ENCODE measurements at regions not wholly inside any gene's neighbourhood (a gene's known extent, or its start where the extent isn't known, plus 50 kb on each side); places are given as distances from the start of the nearest gene placed in this dataset.

DNA sequence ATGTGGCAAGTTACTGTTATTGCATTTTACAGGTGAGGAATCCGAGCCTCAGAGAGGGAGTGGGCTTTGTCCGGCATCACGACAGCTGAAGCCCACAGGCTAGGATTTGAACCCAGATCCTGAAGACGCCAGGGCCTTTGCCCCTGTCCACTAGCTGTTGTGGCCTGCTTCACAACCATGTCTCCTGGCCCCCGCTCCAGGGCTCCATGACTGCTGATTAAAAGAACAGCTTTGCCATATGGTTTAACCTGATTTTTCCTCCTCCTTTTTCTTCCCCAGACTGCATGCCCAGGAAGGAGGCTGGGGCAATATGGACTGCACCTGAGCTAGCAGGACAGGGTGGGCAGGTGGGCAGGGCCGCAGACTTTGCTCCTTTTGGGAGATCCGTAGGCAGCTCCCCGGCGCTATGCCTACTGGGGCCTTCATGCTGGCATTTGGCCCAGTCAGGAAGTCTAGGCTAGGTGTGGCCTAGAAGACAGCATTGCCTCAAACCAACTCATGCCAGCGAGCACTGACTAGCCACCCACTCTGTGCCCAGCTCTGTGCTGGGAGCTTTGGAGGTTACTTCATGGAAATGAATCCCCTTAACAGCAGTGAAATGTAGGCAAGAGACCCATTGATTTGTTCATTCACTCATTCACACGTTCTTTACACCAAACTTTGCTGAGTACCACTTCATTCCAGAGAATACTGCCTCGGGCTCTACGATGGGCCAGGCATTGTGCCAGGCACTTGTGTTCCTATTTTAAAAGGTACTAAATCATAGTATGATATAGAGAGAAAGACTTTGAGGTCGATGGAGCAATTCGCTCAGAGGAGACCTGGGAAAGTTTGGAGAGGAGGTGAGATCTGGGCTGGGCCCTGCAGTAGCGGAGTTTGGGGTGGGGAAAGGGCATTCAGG is 94.3 kb upstream of the CPEB4 start:
- no peaks in the 10 kb centered on the region; a peak in 2 of 8 replicates for H3K36me3 ChIP-seq (ENCODE audit: control insufficient read depth in 2 of 4, insufficient read depth in 4 of 4, low read length in 3 of 4)
- H2BK15ac ChIP-seq (ENCODE audit: low read length) = no peak overlapping the region
- no peak overlapping the region for H3K4ac ChIP-seq (replicated peaks; ENCODE audit: insufficient read length, low read depth, low read length)
- no peak overlapping the region for H3K18ac ChIP-seq (ENCODE audit: extremely low read depth, low read length)
- H3K27me3 ChIP-seq (replicated peaks in 1 of 4; ENCODE audit: control insufficient read depth in 3 of 4, extremely low read depth in 1 of 4, insufficient read depth in 3 of 4, low read length in 3 of 4) = no peaks in the 10 kb centered on the region
- H3K79me1 ChIP-seq (ENCODE audit: low read depth, low read length) = no peaks in the 10 kb centered on the region
- no peaks in the 10 kb centered on the region for H3K9me3 ChIP-seq (ENCODE audit: insufficient read depth in 2 of 2, low read depth in 1 of 2, low read length in 1 of 2)
- 86% methylated on average over 15 of the region's 16 CpGs; no CpG with 5 or more reads in 1 of the 2 experiments for WGBS, 2 experiments (ENCODE audit: extremely low coverage in 1 of 2, insufficient coverage in 1 of 2, insufficient read length in 1 of 2, insufficient replicate concordance in 2 of 2, low coverage in 1 of 2, low lambda C conversion rate in 2 of 2, missing lambda C conversion rate in 1 of 2)
- no peak overlapping the region for H3K4me2 ChIP-seq (ENCODE audit: insufficient read depth in 1 of 2, low read depth in 2 of 2, low read length in 2 of 2)
- no peak overlapping the region for H4K5ac ChIP-seq (ENCODE audit: insufficient read length, low read depth, low read length)
- no peak overlapping the region for H3K14ac ChIP-seq (ENCODE audit: insufficient read length)
- H3K23ac ChIP-seq (ENCODE audit: insufficient read length) = no peak overlapping the region
- no peak overlapping the region for H3K56ac ChIP-seq (replicated peaks; ENCODE audit: insufficient read length, low read depth, low read length)
- 0 out of 2 replicates have a peak, but pooled peaks cover 2% of the 10 kb centered on the region for H3K23me2 ChIP-seq (ENCODE audit: low read depth, low read length)
- no peak overlapping the region for H4K91ac ChIP-seq (replicated peaks; ENCODE audit: insufficient read length, low read length)
- H3K27ac ChIP-seq (ENCODE audit: low read depth, low read length) = no peak overlapping the region
- no peak for FAIRE-seq
- no peak overlapping the region for H3K9ac ChIP-seq (replicated peaks in 1 of 4; ENCODE audit: extremely low read depth in 1 of 4, low read depth in 3 of 4, low read length in 3 of 4)
- peak overlapping the region; percentile 49 for H2BK120ac ChIP-seq (replicated peaks; ENCODE audit: low read depth, low read length)
- ChIA-PET CTCF (ENCODE audit: partially characterized antibody) (interaction anchor here (1.2 kb wide), 1 partner anchor 153 kb away, joined by 4 read pairs; no protein-coding TSS in a partner anchor), POLR2A (ENCODE audit: partially characterized antibody) (interaction anchor here (0.8 kb wide), 1 partner anchor 179 kb away, joined by 3 read pairs; no protein-coding TSS in a partner anchor)
- H2AFZ ChIP-seq (ENCODE audit: low read length) = no peak overlapping the region
- H4K20me1 ChIP-seq (replicated peaks in 1 of 2; ENCODE audit: control insufficient read depth in 1 of 2, insufficient read depth in 2 of 2, low read length in 2 of 2) = no peaks in the 10 kb centered on the region
- H3K4me1 ChIP-seq (replicated peaks in 1 of 4; ENCODE audit: control insufficient read depth in 3 of 4, insufficient read depth in 4 of 4, low read length in 3 of 4) = peaks cover 0 to 2% (median 0%) of the 10 kb centered on the region in 4 experiments; a peak in 3 of 7 replicates
- H2BK5ac ChIP-seq (ENCODE audit: low read depth, low read length) = no peak overlapping the region
- DNase-seq (ENCODE audit: low read depth in 1 of 2, low spot score in 2 of 2) = no peak
- no peak overlapping the region for H2BK20ac ChIP-seq (ENCODE audit: low read length)
- no peak overlapping the region; the same call in 1 of the 2 replicates for H4K8ac ChIP-seq (ENCODE audit: extremely low read depth, insufficient read depth, low read length)
- H2AK5ac ChIP-seq (ENCODE audit: low read depth, low read length) = no peak overlapping the region
- H2BK12ac ChIP-seq (ENCODE audit: low read depth, low read length) = no peak overlapping the region
- no peak overlapping the region for H3K4me3 ChIP-seq (ENCODE audit: extremely low read depth in 1 of 4, insufficient read depth in 2 of 4, low read depth in 3 of 4, low read length in 4 of 4)
- H3K79me2 ChIP-seq (ENCODE audit: control insufficient read depth in 1 of 2, insufficient read depth in 2 of 2, low read length in 2 of 2) = no peaks in the 10 kb centered on the region
- TF ChIP-seq SUZ12 (IDR thresholded peaks at IDR 0.05; ENCODE audit: low read length) (no peak), SP1 (IDR thresholded peaks at IDR 0.05; ENCODE audit: low read depth, low read length) (no peak), BCL11A (IDR thresholded peaks at IDR 0.05; ENCODE audit: low read depth in 2 of 2, low read length in 2 of 2) (no peak), EZH2 (IDR thresholded peaks at IDR 0.05; ENCODE audit: low read depth, low read length, severe bottlenecking) (no peak), TAF1 (IDR thresholded peaks at IDR 0.05; ENCODE audit: low read depth, low read length) (no peak), ATF2 (IDR thresholded peaks at IDR 0.05; ENCODE audit: low read length) (no peak), SP2 (IDR thresholded peaks at IDR 0.05; ENCODE audit: low read length) (no peak), YY1 (IDR thresholded peaks at IDR 0.05; ENCODE audit: low read depth, low read length) (no peak)
- TF ChIP-seq, protein P1, sequence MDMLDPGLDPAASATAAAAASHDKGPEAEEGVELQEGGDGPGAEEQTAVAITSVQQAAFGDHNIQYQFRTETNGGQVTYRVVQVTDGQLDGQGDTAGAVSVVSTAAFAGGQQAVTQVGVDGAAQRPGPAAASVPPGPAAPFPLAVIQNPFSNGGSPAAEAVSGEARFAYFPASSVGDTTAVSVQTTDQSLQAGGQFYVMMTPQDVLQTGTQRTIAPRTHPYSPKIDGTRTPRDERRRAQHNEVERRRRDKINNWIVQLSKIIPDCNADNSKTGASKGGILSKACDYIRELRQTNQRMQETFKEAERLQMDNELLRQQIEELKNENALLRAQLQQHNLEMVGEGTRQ (IDR thresholded peaks at IDR 0.05; ENCODE audit: low read length) = no peak
